ENCODE measurements at regions not wholly inside any gene's neighbourhood (a gene's known extent, or its start where the extent isn't known, plus 50 kb on each side); places are given as distances from the start of the nearest gene placed in this dataset.

- peak; percentile 13 for DNase-seq (ENCODE audit: low read depth)
- H3K4me3 ChIP-seq (ENCODE audit: low read length), result no peak overlapping the region
- no peak for TF ChIP-seq CTCF (IDR thresholded peaks at IDR 0.05; ENCODE audit: insufficient read depth, low read depth, low read length, missing control alignments)
These were observed 573.4 kb upstream of the DPPA4 start for GRCh38 chr3:109910772-109911171.

GRCh38 chr3:109918740-109919139, 581.4 kb upstream of the DPPA4 start:
- DNase-seq (ENCODE audit: low read depth), result no peak
- H3K4me3 ChIP-seq (ENCODE audit: low read length), result no peak overlapping the region
- no peak for TF ChIP-seq CTCF (IDR thresholded peaks at IDR 0.05; ENCODE audit: insufficient read depth, low read depth, low read length, missing control alignments)

- no peak overlapping the region for H3K4me3 ChIP-seq (ENCODE audit: low read length)
- DNase-seq (ENCODE audit: low read depth), result no peak
- no peak for TF ChIP-seq CTCF (IDR thresholded peaks at IDR 0.05; ENCODE audit: insufficient read depth, low read depth, low read length, missing control alignments)
These were observed 583.4 kb upstream of the DPPA4 start for GRCh38 chr3:109920749-109921148.

GRCh38 chr3:109921509-109921908, 584.2 kb upstream of the DPPA4 start:
- no peak for DNase-seq (ENCODE audit: low read depth)
- no peak overlapping the region for H3K4me3 ChIP-seq (ENCODE audit: low read length)
- TF ChIP-seq CTCF (IDR thresholded peaks at IDR 0.05; ENCODE audit: insufficient read depth, low read depth, low read length, missing control alignments), result no peak

- no peak overlapping the region for H3K4me3 ChIP-seq (ENCODE audit: low read length)
- no peak for DNase-seq (ENCODE audit: low read depth)
- TF ChIP-seq CTCF (IDR thresholded peaks at IDR 0.05; ENCODE audit: insufficient read depth, low read depth, low read length, missing control alignments), result no peak
These were observed 585.5 kb upstream of the DPPA4 start for GRCh38 chr3:109922856-109923255.

GRCh38 chr3:109923431-109923830, 586.1 kb upstream of the DPPA4 start:
- H3K4me3 ChIP-seq (ENCODE audit: low read length), result no peak overlapping the region
- TF ChIP-seq CTCF (IDR thresholded peaks at IDR 0.05; ENCODE audit: insufficient read depth, low read depth, low read length, missing control alignments), result no peak
- peak; percentile 66 for DNase-seq (ENCODE audit: low read depth)

GRCh38 chr3:109924196-109924595, 586.9 kb upstream of the DPPA4 start:
- H3K4me3 ChIP-seq (ENCODE audit: low read length), result no peak overlapping the region
- DNase-seq (ENCODE audit: low read depth), result no peak
- TF ChIP-seq CTCF (IDR thresholded peaks at IDR 0.05; ENCODE audit: insufficient read depth, low read depth, low read length, missing control alignments), result no peak

Measured in epithelial cell of esophagus (primary cell).